ENCODE measurements at regions not wholly inside any gene's neighbourhood (a gene's known extent, or its start where the extent isn't known, plus 50 kb on each side); places are given as distances from the start of the nearest gene placed in this dataset.

DNA sequence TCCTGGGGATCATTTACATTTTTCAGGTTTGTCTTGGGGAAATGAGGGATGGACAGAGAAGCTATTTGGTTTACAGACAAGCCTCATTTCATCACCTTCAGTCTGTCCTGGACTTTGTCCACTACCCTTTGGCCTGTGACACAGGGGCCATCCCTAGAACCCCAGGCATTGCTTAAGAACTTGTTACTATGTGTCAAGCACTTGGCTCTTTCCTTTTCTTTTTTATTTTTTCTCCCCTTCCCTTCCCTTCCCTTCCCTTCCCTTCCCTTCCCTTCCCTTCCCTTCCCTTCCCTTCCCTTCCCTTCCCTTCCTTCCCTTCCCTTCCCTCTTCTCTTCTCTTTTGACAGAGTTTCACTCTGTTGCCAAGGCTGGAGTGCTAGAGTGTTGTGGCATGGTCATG is 253.1 kb downstream of the OLFM4 start:
- Histone ChIP-seq H3K9me3 (ENCODE audit: control insufficient read depth, low read length) (no peaks in the 10 kb centered on the region), H3K4me1 (ENCODE audit: control insufficient read depth, insufficient read depth, low read length) (no peaks in the 10 kb centered on the region), H3K27me3 (ENCODE audit: control insufficient read depth, insufficient read depth, low read length, poor library complexity, severe bottlenecking) (peaks cover 73% of the 10 kb centered on the region), H3K4me3 (ENCODE audit: low read length) (no peak overlapping the region), H3K9ac (ENCODE audit: extremely low read depth, low read length, poor library complexity, severe bottlenecking) (no peak overlapping the region), H3K36me3 (ENCODE audit: control insufficient read depth, insufficient read depth, low read length) (no peaks in the 10 kb centered on the region), H3K27ac (ENCODE audit: low read depth, low read length) (no peak overlapping the region)
- no peak for DNase-seq
- no peak overlapping the region for H3K4me3 Mint-ChIP-seq
- H3K27ac Mint-ChIP-seq = no peak overlapping the region
- H3K4me1 Mint-ChIP-seq = peaks cover 1% of the 10 kb centered on the region
- peaks cover 94% of the 10 kb centered on the region for H3K27me3 Mint-ChIP-seq (ENCODE audit: insufficient read depth)
- TF ChIP-seq, protein P1, sequence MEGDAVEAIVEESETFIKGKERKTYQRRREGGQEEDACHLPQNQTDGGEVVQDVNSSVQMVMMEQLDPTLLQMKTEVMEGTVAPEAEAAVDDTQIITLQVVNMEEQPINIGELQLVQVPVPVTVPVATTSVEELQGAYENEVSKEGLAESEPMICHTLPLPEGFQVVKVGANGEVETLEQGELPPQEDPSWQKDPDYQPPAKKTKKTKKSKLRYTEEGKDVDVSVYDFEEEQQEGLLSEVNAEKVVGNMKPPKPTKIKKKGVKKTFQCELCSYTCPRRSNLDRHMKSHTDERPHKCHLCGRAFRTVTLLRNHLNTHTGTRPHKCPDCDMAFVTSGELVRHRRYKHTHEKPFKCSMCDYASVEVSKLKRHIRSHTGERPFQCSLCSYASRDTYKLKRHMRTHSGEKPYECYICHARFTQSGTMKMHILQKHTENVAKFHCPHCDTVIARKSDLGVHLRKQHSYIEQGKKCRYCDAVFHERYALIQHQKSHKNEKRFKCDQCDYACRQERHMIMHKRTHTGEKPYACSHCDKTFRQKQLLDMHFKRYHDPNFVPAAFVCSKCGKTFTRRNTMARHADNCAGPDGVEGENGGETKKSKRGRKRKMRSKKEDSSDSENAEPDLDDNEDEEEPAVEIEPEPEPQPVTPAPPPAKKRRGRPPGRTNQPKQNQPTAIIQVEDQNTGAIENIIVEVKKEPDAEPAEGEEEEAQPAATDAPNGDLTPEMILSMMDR (conservative IDR thresholded peaks at IDR 0.05) = no peak
- no peaks in the 10 kb centered on the region for H3K9me3 Mint-ChIP-seq
- H3K36me3 Mint-ChIP-seq (ENCODE audit: low read depth) = no peaks in the 10 kb centered on the region

DNA sequence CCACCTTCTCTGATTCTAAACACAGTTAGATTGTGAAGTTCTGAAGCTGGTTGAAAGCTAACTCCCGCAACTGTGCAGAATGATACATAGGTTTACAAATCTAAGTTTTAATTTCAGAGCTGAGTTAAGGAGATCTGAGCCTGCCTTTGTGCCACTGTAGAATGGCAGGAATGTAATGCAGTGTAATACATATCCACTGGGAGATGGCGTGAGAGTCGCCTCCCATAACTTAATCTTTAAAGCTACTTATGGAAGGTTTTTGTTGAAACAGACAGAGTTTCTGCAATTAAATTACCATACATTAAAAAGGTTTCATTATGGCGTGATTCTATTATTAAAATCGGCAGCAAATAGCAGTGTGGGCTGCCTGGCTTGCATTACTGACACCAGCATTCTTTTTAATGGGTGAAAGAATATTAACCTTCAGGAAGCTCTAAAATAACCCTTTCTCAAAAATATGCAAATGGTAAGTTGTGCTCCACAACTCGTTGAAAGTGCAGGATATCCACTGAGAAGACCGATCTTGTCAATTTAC is 257.4 kb downstream of the OLFM4 start:
- WGBS, 2 experiments (ENCODE audit: insufficient coverage in 1 of 2, insufficient read length in 1 of 2) = 89% methylated on average over 7 of the region's 7 CpGs; no CpG with 5 or more reads in 1 of the 2 experiments
- peaks cover 64% of the 10 kb centered on the region for H3K27me3 ChIP-seq (ENCODE audit: control insufficient read depth, insufficient read depth, low read length, poor library complexity, severe bottlenecking)
- Mint-ChIP-seq H3K27me3 (ENCODE audit: insufficient read depth) (peaks cover 86% of the 10 kb centered on the region), H3K27ac (no peak overlapping the region), H3K4me1 (no peaks in the 10 kb centered on the region), H3K36me3 (ENCODE audit: low read depth) (no peaks in the 10 kb centered on the region), H3K4me3 (no peak overlapping the region), H3K9me3 (no peaks in the 10 kb centered on the region)
- H3K27ac ChIP-seq (ENCODE audit: low read depth, low read length) = no peak overlapping the region
- no peak overlapping the region for H3K9ac ChIP-seq (ENCODE audit: extremely low read depth, low read length, poor library complexity, severe bottlenecking)
- H3K4me3 ChIP-seq (ENCODE audit: low read length) = no peak overlapping the region
- TF ChIP-seq, protein P1 (conservative IDR thresholded peaks at IDR 0.05) = no peak
- no peak for DNase-seq
- no peaks in the 10 kb centered on the region for H3K36me3 ChIP-seq (ENCODE audit: control insufficient read depth, insufficient read depth, low read length)
- no peaks in the 10 kb centered on the region for H3K4me1 ChIP-seq (ENCODE audit: control insufficient read depth, insufficient read depth, low read length)
- H3K9me3 ChIP-seq (ENCODE audit: control insufficient read depth, low read length) = no peaks in the 10 kb centered on the region

DNA sequence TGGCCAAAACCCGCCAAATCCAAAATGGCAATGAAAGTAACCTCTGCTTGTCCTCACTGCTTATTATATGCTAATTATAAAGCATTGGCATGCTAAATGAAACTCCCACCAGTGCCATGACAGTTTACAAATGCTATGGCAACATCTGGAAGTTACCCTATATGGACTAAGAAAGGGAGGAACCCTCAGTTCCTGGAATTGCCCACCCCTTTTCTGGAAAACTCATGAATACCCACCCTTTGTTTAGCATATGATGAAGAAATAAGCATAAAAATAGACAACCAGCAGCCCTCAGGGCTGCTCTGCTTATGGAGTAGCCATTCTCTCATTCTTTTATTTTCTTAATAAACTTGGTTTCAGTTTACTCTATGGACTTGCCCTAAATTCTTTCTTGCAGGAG is 269.8 kb downstream of the OLFM4 start:
- no peaks in the 10 kb centered on the region for H3K9me3 Mint-ChIP-seq
- H3K4me1 Mint-ChIP-seq = peaks cover 7% of the 10 kb centered on the region
- Histone ChIP-seq H3K27ac (ENCODE audit: low read depth, low read length) (no peak overlapping the region), H3K9ac (ENCODE audit: extremely low read depth, low read length, poor library complexity, severe bottlenecking) (no peak overlapping the region), H3K27me3 (ENCODE audit: control insufficient read depth, insufficient read depth, low read length, poor library complexity, severe bottlenecking) (peaks cover 19% of the 10 kb centered on the region), H3K4me1 (ENCODE audit: control insufficient read depth, insufficient read depth, low read length) (no peaks in the 10 kb centered on the region), H3K9me3 (ENCODE audit: control insufficient read depth, low read length) (no peaks in the 10 kb centered on the region), H3K4me3 (ENCODE audit: low read length) (no peak overlapping the region), H3K36me3 (ENCODE audit: control insufficient read depth, insufficient read depth, low read length) (no peaks in the 10 kb centered on the region)
- no peak for DNase-seq
- H3K36me3 Mint-ChIP-seq (ENCODE audit: low read depth) = no peaks in the 10 kb centered on the region
- WGBS, 2 experiments (ENCODE audit: insufficient coverage in 1 of 2, insufficient read length in 1 of 2) = 71% methylated on average over 1 of the region's 1 CpG; no CpG with 5 or more reads in 1 of the 2 experiments
- TF ChIP-seq, protein P1 (conservative IDR thresholded peaks at IDR 0.05) = no peak
- H3K27ac Mint-ChIP-seq = no peak overlapping the region
- H3K27me3 Mint-ChIP-seq (ENCODE audit: insufficient read depth) = peaks cover 34% of the 10 kb centered on the region
- no peak overlapping the region for H3K4me3 Mint-ChIP-seq
